ENCODE measurements at regions not wholly inside any gene's neighbourhood (a gene's known extent, or its start where the extent isn't known, plus 50 kb on each side); places are given as distances from the start of the nearest gene placed in this dataset.
"Not testable (repeated sequence)": the region's sequence is repeated elsewhere in the genome, so short reads cannot be mapped to it uniquely, and the experiment has no call there.

DNA sequence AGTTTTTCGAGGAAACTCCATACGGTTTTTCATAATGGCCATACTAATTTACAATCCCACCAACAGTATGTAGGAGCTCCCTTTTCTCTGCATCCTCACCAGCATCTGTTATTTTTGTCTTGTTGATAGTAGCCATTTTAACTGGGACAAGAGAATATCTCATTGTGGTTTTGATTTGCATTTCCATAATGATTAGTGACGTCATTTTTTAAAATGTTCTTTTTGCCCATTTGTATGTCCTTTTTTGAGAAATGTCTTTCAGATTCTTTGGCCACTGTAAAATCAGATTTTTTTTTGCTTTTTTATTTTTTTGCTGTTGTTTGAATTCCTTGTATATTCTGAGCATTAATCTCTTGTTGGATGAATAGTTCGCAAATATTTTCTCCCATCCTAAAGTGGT, 243.9 kb downstream of the TRIML1 start:
- no peaks in the 10 kb centered on the region for H3K27me3 ChIP-seq (ENCODE audit: control insufficient read depth, insufficient read depth, low read length)
- no peaks in the 10 kb centered on the region for H3K36me3 ChIP-seq (ENCODE audit: control insufficient read depth, insufficient read depth, low read length)
- no peak overlapping the region for H3K4me3 ChIP-seq (ENCODE audit: low read depth, low read length)
- H3K9me3 ChIP-seq (ENCODE audit: control insufficient read depth, insufficient read depth, low read length), result no peaks in the 10 kb centered on the region
- H3K4me1 ChIP-seq (ENCODE audit: control insufficient read depth, insufficient read depth, low read length), result no peaks in the 10 kb centered on the region
- H3K9ac ChIP-seq (ENCODE audit: low read depth, low read length), result no peak overlapping the region

DNA sequence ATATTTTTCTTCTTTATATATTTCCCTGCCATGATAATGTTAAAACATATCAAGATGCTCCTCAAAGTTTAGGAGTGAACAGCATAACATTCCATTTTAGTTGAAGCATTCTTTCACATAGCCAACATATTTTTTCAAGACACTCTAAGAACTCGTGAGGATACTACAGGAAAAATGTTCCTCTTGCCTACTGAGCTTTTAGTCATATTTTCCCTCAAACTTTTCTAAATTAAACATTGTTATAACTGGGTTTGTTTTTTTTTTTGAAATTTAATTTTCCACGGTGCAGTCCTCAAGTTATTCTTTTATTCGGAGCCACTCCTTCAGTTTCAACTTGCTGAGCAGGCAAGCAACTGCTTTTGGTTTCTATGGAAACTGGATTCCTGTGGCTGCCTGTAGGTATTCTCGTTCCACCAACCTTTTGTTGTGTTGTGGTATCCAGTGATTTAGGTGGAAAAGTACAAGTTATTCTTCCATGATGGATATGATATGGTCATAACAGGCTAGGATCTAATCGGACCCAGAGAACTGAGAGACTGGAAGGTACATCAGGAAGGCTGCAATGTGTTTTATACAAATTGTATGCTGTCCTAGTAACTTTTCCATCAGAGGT, 248.0 kb downstream of the TRIML1 start:
- Histone ChIP-seq H3K9ac (ENCODE audit: low read depth, low read length) (no peak overlapping the region), H3K4me1 (ENCODE audit: control insufficient read depth, insufficient read depth, low read length) (no peaks in the 10 kb centered on the region), H3K9me3 (ENCODE audit: control insufficient read depth, insufficient read depth, low read length) (no peaks in the 10 kb centered on the region), H3K4me3 (ENCODE audit: low read depth, low read length) (no peak overlapping the region), H3K27me3 (ENCODE audit: control insufficient read depth, insufficient read depth, low read length) (no peaks in the 10 kb centered on the region), H3K36me3 (ENCODE audit: control insufficient read depth, insufficient read depth, low read length) (no peaks in the 10 kb centered on the region)

DNA sequence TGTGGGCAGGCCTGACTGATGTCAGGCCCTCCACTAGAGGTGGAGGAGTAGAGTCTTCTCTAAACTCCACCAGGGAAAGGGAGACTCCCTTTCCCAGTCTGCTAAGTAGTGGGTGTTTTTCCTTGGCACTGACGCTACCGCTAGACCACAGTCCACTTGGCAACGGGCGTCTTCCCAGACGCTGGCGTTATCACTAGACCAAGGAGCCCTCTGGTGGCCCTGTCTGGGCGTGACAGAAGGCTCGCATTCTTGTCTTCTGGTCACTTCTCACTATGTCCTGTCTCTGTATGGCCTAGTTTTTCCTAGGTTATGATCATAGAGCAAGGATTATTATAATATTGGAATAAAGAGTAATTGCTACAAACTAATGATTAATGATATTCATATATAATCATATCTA, 252.1 kb downstream of the TRIML1 start:
- not testable (repeated sequence) for H3K4me1 ChIP-seq (ENCODE audit: control insufficient read depth, insufficient read depth, low read length); H3K9ac ChIP-seq (ENCODE audit: low read depth, low read length); H3K4me3 ChIP-seq (ENCODE audit: low read depth, low read length); H3K9me3 ChIP-seq (ENCODE audit: control insufficient read depth, insufficient read depth, low read length); H3K36me3 ChIP-seq (ENCODE audit: control insufficient read depth, insufficient read depth, low read length); H3K27me3 ChIP-seq (ENCODE audit: control insufficient read depth, insufficient read depth, low read length)

DNA sequence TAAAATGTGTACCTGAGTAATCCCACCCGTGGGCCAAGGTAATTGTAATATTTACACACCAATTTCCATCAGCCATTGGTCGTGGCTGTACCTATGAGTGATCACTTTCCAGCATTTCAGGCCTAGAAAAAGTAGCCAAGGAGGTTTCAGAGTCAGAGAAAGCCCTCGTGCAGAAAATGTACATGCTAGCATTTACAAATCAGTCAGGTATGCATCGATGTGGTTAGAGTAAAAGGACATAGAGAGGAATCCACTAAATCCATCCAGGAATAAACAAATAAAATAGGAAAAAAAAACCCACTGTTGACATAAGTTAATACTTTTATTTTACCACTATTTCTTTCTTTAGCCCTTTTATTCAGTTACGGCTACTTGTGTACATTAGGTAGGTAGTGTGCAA, 256.8 kb downstream of the TRIML1 start:
- no peak overlapping the region for H3K9ac ChIP-seq (ENCODE audit: low read depth, low read length)
- no peaks in the 10 kb centered on the region for H3K9me3 ChIP-seq (ENCODE audit: control insufficient read depth, insufficient read depth, low read length)
- H3K36me3 ChIP-seq (ENCODE audit: control insufficient read depth, insufficient read depth, low read length), result no peaks in the 10 kb centered on the region
- peaks cover 21% of the 10 kb centered on the region for H3K4me1 ChIP-seq (ENCODE audit: control insufficient read depth, insufficient read depth, low read length)
- H3K27me3 ChIP-seq (ENCODE audit: control insufficient read depth, insufficient read depth, low read length), result no peaks in the 10 kb centered on the region
- no peak overlapping the region for H3K4me3 ChIP-seq (ENCODE audit: low read depth, low read length)

DNA sequence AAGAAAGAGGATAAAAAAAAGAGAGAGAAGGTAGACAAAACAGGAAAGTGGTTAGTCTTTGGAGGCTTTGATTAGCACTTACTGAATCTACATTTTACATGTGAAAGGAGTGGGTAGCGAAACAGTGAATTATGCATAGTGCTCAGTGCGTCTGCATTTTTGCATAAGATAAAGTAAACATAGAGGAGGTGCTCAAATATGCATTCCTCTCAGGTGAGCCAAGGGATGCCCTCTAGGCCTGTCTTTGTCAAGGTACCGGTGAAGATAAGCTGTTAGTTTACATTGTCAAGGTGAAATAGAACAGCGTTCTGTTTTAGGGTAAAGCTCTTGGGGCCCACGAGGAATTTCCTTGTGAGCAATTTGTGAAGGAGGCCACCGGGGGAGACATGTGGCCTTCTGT, 260.6 kb downstream of the TRIML1 start:
- Histone ChIP-seq H3K4me3 (ENCODE audit: low read depth, low read length) (no peak overlapping the region), H3K27me3 (ENCODE audit: control insufficient read depth, insufficient read depth, low read length) (no peaks in the 10 kb centered on the region), H3K9me3 (ENCODE audit: control insufficient read depth, insufficient read depth, low read length) (no peaks in the 10 kb centered on the region), H3K4me1 (ENCODE audit: control insufficient read depth, insufficient read depth, low read length) (peaks cover 22% of the 10 kb centered on the region), H3K36me3 (ENCODE audit: control insufficient read depth, insufficient read depth, low read length) (no peaks in the 10 kb centered on the region), H3K9ac (ENCODE audit: low read depth, low read length) (no peak overlapping the region)

DNA sequence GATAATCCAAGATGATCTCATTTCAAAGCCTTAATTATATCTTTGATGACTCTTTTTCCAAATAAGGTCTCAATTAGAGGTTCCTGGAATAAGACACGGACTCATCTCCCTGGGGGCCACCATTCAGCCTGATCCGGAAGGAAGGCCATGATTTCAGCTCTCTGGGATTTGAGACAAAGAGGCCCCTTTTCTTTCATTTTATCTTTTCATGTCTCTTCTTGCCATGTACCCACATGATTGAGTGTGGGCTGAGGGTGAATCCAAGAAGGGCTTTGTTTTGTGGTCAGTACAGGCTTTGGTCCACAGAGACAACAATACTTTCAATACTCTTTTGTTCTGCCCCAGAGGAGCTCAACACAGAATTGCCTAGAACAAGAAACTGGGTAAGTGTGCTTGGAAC, 261.2 kb downstream of the TRIML1 start:
- Histone ChIP-seq H3K4me1 (ENCODE audit: control insufficient read depth, insufficient read depth, low read length) (peaks cover 22% of the 10 kb centered on the region), H3K9me3 (ENCODE audit: control insufficient read depth, insufficient read depth, low read length) (no peaks in the 10 kb centered on the region), H3K4me3 (ENCODE audit: low read depth, low read length) (no peak overlapping the region), H3K36me3 (ENCODE audit: control insufficient read depth, insufficient read depth, low read length) (no peaks in the 10 kb centered on the region), H3K27me3 (ENCODE audit: control insufficient read depth, insufficient read depth, low read length) (no peaks in the 10 kb centered on the region), H3K9ac (ENCODE audit: low read depth, low read length) (no peak overlapping the region)

DNA sequence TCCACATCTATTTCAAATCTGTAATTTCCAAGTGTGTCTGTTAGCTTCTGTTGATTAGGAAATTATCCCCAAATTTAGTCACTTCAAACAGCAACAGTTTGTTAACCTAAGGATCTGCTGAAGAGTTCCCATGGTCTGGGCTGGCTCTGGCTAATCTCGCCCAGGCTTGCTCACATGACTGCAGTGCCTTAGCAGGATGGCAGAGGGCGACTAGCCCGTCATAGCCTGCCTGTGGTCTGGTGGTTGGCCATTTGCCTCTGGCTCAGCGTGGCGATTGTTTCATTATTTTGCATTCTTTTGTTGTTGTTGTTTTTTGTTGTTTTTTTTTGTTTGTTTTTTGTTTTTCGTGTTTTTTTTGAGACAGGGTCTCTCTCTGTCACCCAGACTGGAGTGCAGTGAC, 264.0 kb downstream of the TRIML1 start:
- peaks cover 20% of the 10 kb centered on the region for H3K4me1 ChIP-seq (ENCODE audit: control insufficient read depth, insufficient read depth, low read length)
- H3K27me3 ChIP-seq (ENCODE audit: control insufficient read depth, insufficient read depth, low read length), result no peaks in the 10 kb centered on the region
- no peak overlapping the region for H3K9ac ChIP-seq (ENCODE audit: low read depth, low read length)

DNA sequence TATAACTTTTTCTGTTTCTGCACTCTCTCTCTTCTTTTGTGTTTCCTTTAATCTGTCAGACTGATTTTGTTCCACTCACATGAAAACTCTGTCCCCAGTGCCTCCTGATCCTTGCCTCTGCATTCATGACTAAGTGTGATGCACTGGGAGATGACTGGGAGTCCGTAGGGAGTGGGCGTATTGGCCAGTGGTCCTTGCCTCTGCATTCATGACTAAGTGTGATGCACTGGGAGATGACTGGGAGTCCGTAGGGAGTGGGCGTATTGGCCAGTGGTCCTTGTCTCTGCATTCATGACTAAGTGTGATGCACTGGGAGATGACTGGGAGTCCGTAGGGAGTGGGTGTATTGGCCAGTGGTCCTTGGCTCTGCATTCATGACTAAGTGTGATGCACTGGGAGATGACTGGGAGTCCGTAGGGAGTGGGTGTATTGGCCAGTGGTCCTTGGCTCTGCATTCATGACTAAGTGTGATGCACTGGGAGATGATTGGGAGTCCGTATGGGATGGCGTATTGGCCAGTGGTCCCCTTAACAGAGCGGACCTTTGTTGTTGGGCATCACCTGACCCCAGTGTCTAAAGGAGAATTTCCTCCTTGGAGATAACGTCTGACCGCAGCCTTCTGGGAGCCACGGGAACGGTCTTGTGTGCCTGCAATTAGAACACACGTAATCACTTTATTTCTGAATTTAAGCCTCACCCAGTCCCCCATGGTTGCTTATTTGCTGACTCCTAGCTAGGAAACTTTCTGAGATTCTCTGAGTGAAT, 266.0 kb downstream of the TRIML1 start:
- H3K9me3 ChIP-seq (ENCODE audit: control insufficient read depth, insufficient read depth, low read length); H3K4me1 ChIP-seq (ENCODE audit: control insufficient read depth, insufficient read depth, low read length); H3K4me3 ChIP-seq (ENCODE audit: low read depth, low read length); H3K36me3 ChIP-seq (ENCODE audit: control insufficient read depth, insufficient read depth, low read length); H3K9ac ChIP-seq (ENCODE audit: low read depth, low read length); H3K27me3 ChIP-seq (ENCODE audit: control insufficient read depth, insufficient read depth, low read length): not testable (repeated sequence)

More for the DNA sequence above, 264.0 kb downstream of the TRIML1 start:
- Histone ChIP-seq H3K36me3 (ENCODE audit: control insufficient read depth, insufficient read depth, low read length) (no peaks in the 10 kb centered on the region), H3K9me3 (ENCODE audit: control insufficient read depth, insufficient read depth, low read length) (no peaks in the 10 kb centered on the region), H3K4me3 (ENCODE audit: low read depth, low read length) (no peak overlapping the region)

DNA sequence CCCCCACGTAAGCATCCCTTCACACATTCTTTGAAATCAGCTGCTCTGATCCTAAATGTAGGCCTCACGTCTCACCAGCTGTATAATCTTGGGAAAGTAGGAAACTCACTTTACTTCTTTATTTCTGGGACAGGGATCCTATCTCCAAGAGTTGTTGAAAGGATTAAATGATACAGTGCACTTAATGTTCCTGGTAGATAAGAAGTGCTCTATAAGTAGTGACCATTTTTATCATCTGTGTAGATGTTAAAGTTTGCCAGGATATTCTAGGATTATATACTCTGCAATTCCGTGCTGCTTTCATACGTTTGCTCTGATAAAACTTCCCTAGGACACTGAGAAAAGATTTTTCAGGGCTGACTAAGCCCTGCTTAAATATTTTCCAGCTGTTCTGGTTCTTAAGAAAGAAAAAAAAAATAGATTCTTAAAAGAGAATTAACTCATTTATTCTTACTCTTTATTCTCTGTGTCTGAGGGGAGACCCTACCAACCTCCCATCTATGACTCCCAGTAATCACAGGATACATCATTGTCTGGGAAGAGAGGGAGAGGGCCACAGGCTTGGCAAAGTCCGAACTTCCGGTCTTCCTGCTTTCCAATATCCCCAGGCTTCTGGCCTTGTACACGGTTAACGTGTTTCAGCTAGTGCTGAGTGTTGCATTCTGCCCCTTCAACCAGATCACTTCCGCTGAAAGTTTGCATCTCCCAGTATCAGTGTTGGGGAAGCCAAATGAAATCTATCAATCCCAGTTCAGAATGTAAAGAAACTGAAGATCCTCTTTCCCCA, 269.2 kb downstream of the TRIML1 start:
- no peak overlapping the region for H3K4me3 ChIP-seq (ENCODE audit: low read depth, low read length)
- H3K4me1 ChIP-seq (ENCODE audit: control insufficient read depth, insufficient read depth, low read length), result no peaks in the 10 kb centered on the region
- H3K9ac ChIP-seq (ENCODE audit: low read depth, low read length), result no peak overlapping the region
- H3K36me3 ChIP-seq (ENCODE audit: control insufficient read depth, insufficient read depth, low read length), result no peaks in the 10 kb centered on the region
- no peaks in the 10 kb centered on the region for H3K27me3 ChIP-seq (ENCODE audit: control insufficient read depth, insufficient read depth, low read length)
- H3K9me3 ChIP-seq (ENCODE audit: control insufficient read depth, insufficient read depth, low read length), result no peaks in the 10 kb centered on the region

DNA sequence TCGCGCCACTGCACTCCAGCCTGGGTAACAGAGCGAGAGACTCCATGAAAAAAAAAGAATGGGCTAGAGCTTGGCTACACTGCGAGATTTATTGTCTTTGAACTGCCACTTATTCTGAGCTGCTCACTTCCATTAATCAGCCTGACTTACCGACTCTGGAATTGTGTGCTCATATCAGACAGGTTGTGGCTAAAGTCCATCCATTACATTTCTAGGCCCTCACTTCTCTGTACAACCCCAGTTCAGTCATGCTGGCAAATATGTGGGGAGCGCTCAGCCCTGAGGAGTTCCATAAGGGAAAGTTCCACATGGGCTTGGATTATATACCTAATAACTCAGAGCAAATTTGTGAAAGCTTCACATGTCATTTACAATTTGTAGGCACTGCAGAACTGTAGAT, 270.6 kb downstream of the TRIML1 start:
- Histone ChIP-seq H3K4me3 (ENCODE audit: low read depth, low read length) (no peak overlapping the region), H3K9me3 (ENCODE audit: control insufficient read depth, insufficient read depth, low read length) (no peaks in the 10 kb centered on the region), H3K27me3 (ENCODE audit: control insufficient read depth, insufficient read depth, low read length) (no peaks in the 10 kb centered on the region), H3K9ac (ENCODE audit: low read depth, low read length) (no peak overlapping the region), H3K36me3 (ENCODE audit: control insufficient read depth, insufficient read depth, low read length) (no peaks in the 10 kb centered on the region), H3K4me1 (ENCODE audit: control insufficient read depth, insufficient read depth, low read length) (no peaks in the 10 kb centered on the region)

DNA sequence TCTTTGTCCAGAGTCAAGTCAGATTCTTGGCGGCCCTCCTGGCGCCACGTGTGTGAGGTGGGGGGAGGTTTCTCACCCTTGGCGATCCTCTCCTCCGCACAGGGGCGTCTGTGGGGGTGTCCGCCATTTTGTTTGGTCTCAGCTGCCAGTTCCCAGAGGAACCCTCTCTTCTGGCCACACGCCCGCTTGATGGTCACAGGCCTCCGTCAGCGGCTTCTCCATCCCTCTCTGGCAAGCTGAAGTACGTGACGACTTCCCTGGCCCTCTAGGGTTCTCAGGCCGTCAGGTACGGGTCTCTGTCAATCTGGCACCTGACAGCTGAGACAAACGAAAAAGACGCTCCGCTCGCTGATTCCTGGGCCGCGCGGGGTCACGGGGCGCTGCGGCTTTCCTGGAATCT, 272.6 kb downstream of the TRIML1 start:
- H3K36me3 ChIP-seq (ENCODE audit: control insufficient read depth, insufficient read depth, low read length), result no peaks in the 10 kb centered on the region
- H3K4me1 ChIP-seq (ENCODE audit: control insufficient read depth, insufficient read depth, low read length), result no peaks in the 10 kb centered on the region
- H3K4me3 ChIP-seq (ENCODE audit: low read depth, low read length), result no peak overlapping the region
- no peaks in the 10 kb centered on the region for H3K9me3 ChIP-seq (ENCODE audit: control insufficient read depth, insufficient read depth, low read length)
- no peak overlapping the region for H3K9ac ChIP-seq (ENCODE audit: low read depth, low read length)
- no peaks in the 10 kb centered on the region for H3K27me3 ChIP-seq (ENCODE audit: control insufficient read depth, insufficient read depth, low read length)

DNA sequence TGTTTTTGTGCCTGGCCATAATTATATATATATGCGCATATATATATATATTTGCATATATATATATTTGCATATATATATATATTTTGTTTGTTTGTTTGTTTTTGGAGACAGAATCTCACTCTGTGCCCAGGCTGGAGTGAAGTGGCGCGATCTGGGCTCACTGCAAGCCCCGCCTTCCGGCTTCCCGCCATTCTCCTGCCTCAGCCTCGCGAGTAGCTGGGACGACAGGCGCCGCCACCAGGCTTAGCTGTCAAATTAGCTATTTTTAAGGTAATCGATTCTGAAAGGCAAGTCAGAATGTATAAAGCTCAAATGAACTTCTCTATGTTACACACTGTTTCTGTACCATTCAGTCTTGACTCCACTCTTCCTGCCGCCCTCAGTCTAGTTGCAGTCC, 273.3 kb downstream of the TRIML1 start:
- H3K9ac ChIP-seq (ENCODE audit: low read depth, low read length), result no peak overlapping the region
- H3K27me3 ChIP-seq (ENCODE audit: control insufficient read depth, insufficient read depth, low read length), result no peaks in the 10 kb centered on the region
- H3K9me3 ChIP-seq (ENCODE audit: control insufficient read depth, insufficient read depth, low read length), result no peaks in the 10 kb centered on the region
- no peaks in the 10 kb centered on the region for H3K36me3 ChIP-seq (ENCODE audit: control insufficient read depth, insufficient read depth, low read length)
- no peak overlapping the region for H3K4me3 ChIP-seq (ENCODE audit: low read depth, low read length)
- H3K4me1 ChIP-seq (ENCODE audit: control insufficient read depth, insufficient read depth, low read length), result no peaks in the 10 kb centered on the region

Data from iPS-15b (cell line).